ACHN (cell line): ENCODE measurements at regions not wholly inside any gene's neighbourhood (a gene's known extent, or its start where the extent isn't known, plus 50 kb on each side); places are given as distances from the start of the nearest gene placed in this dataset.

Experiments
- DNase-seq: peaks from one replicate; pipeline ENCODE4 v3.0.0-alpha.2; 2015
- in situ Hi-C: cut with HindIII; loops from 2 replicates; pipeline ENCODE4 v1.10.0; 2017; ENCODE audit warnings: low sequenced_read_pairs, low pct_ligation_motif_present, low pct_unique_long_range_greater_than_20kb

GRCh38 chr4:184312126-184312525, 94.5 kb upstream of the ENPP6 start:
- no peak for DNase-seq
- in situ Hi-C loops = no loop called here

GRCh38 chr4:184310881-184311709, 93.4 kb upstream of the ENPP6 start:
- no peak for DNase-seq
- in situ Hi-C loops = no loop called here

GRCh38 chr4:184310171-184310567, 92.5 kb upstream of the ENPP6 start:
- in situ Hi-C loops = no loop called here
- DNase-seq = peak; percentile 15

- DNase-seq = no peak
- in situ Hi-C loops = no loop called here
Observed at GRCh38 chr4:184309241-184310170, 91.8 kb upstream of the ENPP6 start.

GRCh38 chr4:184306949-184307348, 89.3 kb upstream of the ENPP6 start:
- in situ Hi-C loops = no loop called here
- DNase-seq = no peak

GRCh38 chr4:184306470-184306869, 88.8 kb upstream of the ENPP6 start:
- in situ Hi-C loops = no loop called here
- no peak for DNase-seq

GRCh38 chr4:184300816-184301215, 83.1 kb upstream of the ENPP6 start:
- DNase-seq = no peak
- in situ Hi-C loops = no loop called here

- in situ Hi-C loops = no loop called here
- DNase-seq = no peak
Observed at GRCh38 chr4:184298254-184298653, 80.6 kb upstream of the ENPP6 start.

- no peak for DNase-seq
- in situ Hi-C loops = no loop called here
Observed at GRCh38 chr4:184295206-184295605, 77.5 kb upstream of the ENPP6 start.

- no peak for DNase-seq
Observed at GRCh38 chr4:184294606-184295133, 77.0 kb upstream of the ENPP6 start.

GRCh38 chr4:184293552-184293951, 75.9 kb upstream of the ENPP6 start:
- in situ Hi-C loops = no loop called here
- DNase-seq = no peak

More at GRCh38 chr4:184294606-184295133, 77.0 kb upstream of the ENPP6 start:
- in situ Hi-C loops = no loop called here

GRCh38 chr4:184292877-184293276, 75.2 kb upstream of the ENPP6 start:
- DNase-seq = no peak
- in situ Hi-C loops = no loop called here

- no peak for DNase-seq
- in situ Hi-C loops = no loop called here
Observed at GRCh38 chr4:184292465-184292867, 74.8 kb upstream of the ENPP6 start.

GRCh38 chr4:184289179-184289535, 71.5 kb upstream of the ENPP6 start:
- DNase-seq = no peak
- in situ Hi-C loops = no loop called here

- DNase-seq = no peak
- in situ Hi-C loops = no loop called here
Observed at GRCh38 chr4:184288451-184289178, 70.9 kb upstream of the ENPP6 start.

- DNase-seq = peak; percentile 52
- in situ Hi-C loops = no loop called here
Observed at GRCh38 chr4:184287697-184288255, 70.1 kb upstream of the ENPP6 start.

- in situ Hi-C loops = no loop called here
Observed at GRCh38 chr4:184286358-184286757, 68.7 kb upstream of the ENPP6 start.

GRCh38 chr4:184284742-184285141, 67.1 kb upstream of the ENPP6 start:
- in situ Hi-C loops = no loop called here
- DNase-seq = no peak

More at GRCh38 chr4:184286358-184286757, 68.7 kb upstream of the ENPP6 start:
- DNase-seq = no peak
